B cell (primary cell): ENCODE measurements at regions not wholly inside any gene's neighbourhood (a gene's known extent, or its start where the extent isn't known, plus 50 kb on each side); places are given as distances from the start of the nearest gene placed in this dataset.

ENCODE experiments used
- ATAC-seq: fragments of 200-7000 bp; cut with Tn5 transposase; one replicate; pipeline ENCODE4 v1.10.0; 2021; ENCODE audit warnings: low read depth, mild to moderate bottlenecking, moderate number of reproducible peaks, moderate library complexity
- CTCF ChIA-PET: fragments of 350-600 bp; sonication (Branson Sonifier 250); formaldehyde crosslinking; loops from one replicate; lab custom pipeline; 2021; ENCODE audit warnings: antibody characterized with exemption, inconsistent platforms; lab: Charles Lee
- POLR2A ChIA-PET: fragments of 350-600 bp; sonication (Branson Sonifier 250); formaldehyde crosslinking; loops from one replicate; lab custom pipeline; 2021; ENCODE audit warnings: antibody characterized with exemption; lab: Charles Lee
- DNase-seq: peaks from one replicate; pipeline ENCODE4 v3.0.0; 2013
- H2AFZ ChIP-seq: 2 replicates; pipeline ENCODE4 v1.6.1; 2012; ENCODE audit warnings: mild to moderate bottlenecking, low read depth, low read length; ENCODE audit not compliant: insufficient read depth, poor library complexity, severe bottlenecking
- H3K27ac ChIP-seq, 2 donors: 1 replicate in 1 of 2; 2 replicates in 1 of 2; pipeline ENCODE4 v1.5.1; 2012 to 2013; ENCODE audit warnings: low read length in 2 of 2, mild to moderate bottlenecking in 2 of 2, moderate library complexity in 1 of 2
- H3K27me3 ChIP-seq, 4 experiments: fragments of 200-600 bp in 1 of 4; sonication (generic) in 1 of 4; replicated peaks in 1 of 4; 1 replicate in 2 of 4; 2 replicates in 2 of 4; pipeline versions ENCODE4 v1.6.1 to v1.7.0; 2013 to 2016; ENCODE audit warnings: low read length in 3 of 4, mild to moderate bottlenecking in 2 of 4, mixed read lengths in 1 of 4, moderate library complexity in 1 of 4; ENCODE audit not compliant: insufficient read depth in 4 of 4, control insufficient read depth in 3 of 4; ENCODE audit errors: control extremely low read depth in 1 of 4
- H3K36me3 ChIP-seq, 2 experiments: replicated peaks in 1 of 2; 1 replicate in 1 of 2; 2 replicates in 1 of 2; pipeline versions ENCODE4 v1.6.1 to v1.7.1; 2013; ENCODE audit warnings: low read length in 1 of 2; ENCODE audit not compliant: insufficient read depth in 2 of 2, control insufficient read depth in 1 of 2; ENCODE audit errors: control extremely low read depth in 1 of 2, extremely low read depth in 1 of 2
- H3K4me1 ChIP-seq, 2 donors: fragments of 200-600 bp in 1 of 2; sonication (generic) in 1 of 2; 1 replicate in 1 of 2; 2 replicates in 1 of 2; pipeline versions ENCODE4 v1.5.1 to v1.6.1; 2013 to 2017; ENCODE audit warnings: low read length in 2 of 2; ENCODE audit not compliant: control insufficient read depth in 2 of 2, insufficient read depth in 2 of 2
- H3K4me2 ChIP-seq: replicated peaks from 2 replicates; pipeline ENCODE3; 2012; ENCODE audit warnings: mild to moderate bottlenecking, low read depth, low read length; ENCODE audit not compliant: poor library complexity, severe bottlenecking
- H3K4me3 ChIP-seq, 5 experiments: fragments of 200-600 bp in 1 of 5; sonication (generic) in 1 of 5; 1 replicate in 3 of 5; 2 replicates in 2 of 5; pipeline versions ENCODE4 v1.5.1 to v1.7.0; 2011 to 2016; ENCODE audit warnings: low read length in 4 of 5, mild to moderate bottlenecking in 4 of 5, low read depth in 2 of 5, control low read depth in 1 of 5, moderate library complexity in 1 of 5; ENCODE audit not compliant: insufficient read depth in 1 of 5; ENCODE audit errors: control extremely low read depth in 1 of 5, extremely low read depth in 1 of 5
- H3K79me2 ChIP-seq: fragments of 200-600 bp; sonication (generic); one replicate; pipeline ENCODE4 v1.6.0; 2016; ENCODE audit warnings: low read length; ENCODE audit not compliant: control insufficient read depth, insufficient read depth
- H3K9ac ChIP-seq: fragments of 200-600 bp; sonication (generic); 2 replicates; pipeline ENCODE4 v1.6.1; 2017; ENCODE audit warnings: mild to moderate bottlenecking, low read length, moderate library complexity
- H3K9me3 ChIP-seq, 3 donors: one replicate each; pipeline versions ENCODE4 v1.6.1 to v1.7.1; 2013; ENCODE audit warnings: low read length in 2 of 3; ENCODE audit not compliant: control insufficient read depth in 2 of 3, insufficient read depth in 1 of 3; ENCODE audit errors: control extremely low read depth in 1 of 3
- H4K20me1 ChIP-seq: 2 replicates; pipeline ENCODE4 v1.6.0; 2012; ENCODE audit warnings: mild to moderate bottlenecking, low read length; ENCODE audit not compliant: insufficient read depth, control insufficient read depth, poor library complexity, severe bottlenecking
- H3K27ac Mint-ChIP-seq: one replicate; pipeline ENCODE4 v1.8.0; 2021; ENCODE audit warnings: mixed read lengths
- H3K27me3 Mint-ChIP-seq: one replicate; pipeline ENCODE4 v1.8.0; 2021; ENCODE audit warnings: mixed read lengths
- H3K4me1 Mint-ChIP-seq: one replicate; pipeline ENCODE4 v1.8.0; 2021; ENCODE audit warnings: mixed read lengths
- H3K4me3 Mint-ChIP-seq: one replicate; pipeline ENCODE4 v1.8.0; 2021; ENCODE audit warnings: mixed read lengths
- H3K9me3 Mint-ChIP-seq: one replicate; pipeline ENCODE4 v1.8.0; 2022; ENCODE audit warnings: mixed read lengths; ENCODE audit not compliant: insufficient read depth
- CTCF ChIP-seq: fragments of 200-600 bp; IDR thresholded peaks from one replicate; pipeline ENCODE4 v1.8.0; 2022; ENCODE audit warnings: antibody characterized with exemption, mild to moderate bottlenecking
- EZH2 ChIP-seq: IDR thresholded peaks from 2 replicates; pipeline ENCODE4 v1.6.1; 2012; ENCODE audit warnings: borderline replicate concordance, low read depth, mild to moderate bottlenecking, moderate library complexity, low read length; ENCODE audit not compliant: insufficient read depth, poor library complexity, severe bottlenecking
- WGBS: methylation state at CpG from one replicate; pipeline ENCODE4 v1.1.5; 2013; ENCODE audit warnings: missing lambda C conversion rate; ENCODE audit not compliant: insufficient coverage; 5-methylcytosine and 5-hydroxymethylcytosine counted together
- intact Hi-C: fragments of 100-400 bp; cut with micrococcal nuclease; formaldehyde crosslinking; loops from one replicate; pipeline ENCODE4 v1.10.0; 2022

DNA sequence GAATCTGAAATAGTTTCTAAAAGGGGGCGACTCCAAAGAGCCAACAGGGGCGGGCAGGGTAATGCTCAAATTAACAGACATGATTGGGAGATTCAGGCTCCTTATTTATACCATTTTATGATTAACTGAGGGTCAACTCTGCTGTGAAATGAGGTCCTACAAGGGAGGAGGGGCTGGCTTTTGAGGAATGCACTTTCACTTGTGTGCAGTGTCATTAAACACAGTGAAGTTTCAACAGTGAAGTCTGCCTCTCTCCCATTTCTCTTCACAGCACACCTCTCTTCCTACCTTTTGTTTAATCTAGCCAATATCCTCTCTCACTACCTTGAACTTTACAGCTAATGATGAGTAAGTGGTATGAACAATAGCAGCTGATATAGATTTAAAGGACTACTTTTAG is 557.3 kb upstream of the CITED2 start:
- CTCF ChIA-PET = no interaction called here
- no peaks in the 10 kb centered on the region for H3K27me3 ChIP-seq
- Mint-ChIP-seq H3K27me3 (peaks cover 5% of the 10 kb centered on the region), H3K4me3 (no peak overlapping the region), H3K9me3 (no peaks in the 10 kb centered on the region), H3K27ac (no peak overlapping the region), H3K4me1 (no peaks in the 10 kb centered on the region)
- intact Hi-C loops = no loop called here
- no peak for DNase-seq
- H3K9me3 ChIP-seq = no peaks in the 10 kb centered on the region
- H3K4me3 ChIP-seq = no peak overlapping the region
- POLR2A ChIA-PET = no interaction called here
- H3K36me3 ChIP-seq = no peaks in the 10 kb centered on the region
- no CpG with 5 or more reads among the region's 2 CpGs for WGBS
- H3K4me2 ChIP-seq = no peak overlapping the region
- H3K27ac ChIP-seq = no peak overlapping the region
- H4K20me1 ChIP-seq = no peaks in the 10 kb centered on the region
- no peak for ATAC-seq
- no peak overlapping the region for H3K9ac ChIP-seq
- no peak overlapping the region for H2AFZ ChIP-seq
- no peaks in the 10 kb centered on the region for H3K4me1 ChIP-seq
- no peak for TF ChIP-seq CTCF
- no peak for TF ChIP-seq EZH2
- no peaks in the 10 kb centered on the region for H3K79me2 ChIP-seq

DNA sequence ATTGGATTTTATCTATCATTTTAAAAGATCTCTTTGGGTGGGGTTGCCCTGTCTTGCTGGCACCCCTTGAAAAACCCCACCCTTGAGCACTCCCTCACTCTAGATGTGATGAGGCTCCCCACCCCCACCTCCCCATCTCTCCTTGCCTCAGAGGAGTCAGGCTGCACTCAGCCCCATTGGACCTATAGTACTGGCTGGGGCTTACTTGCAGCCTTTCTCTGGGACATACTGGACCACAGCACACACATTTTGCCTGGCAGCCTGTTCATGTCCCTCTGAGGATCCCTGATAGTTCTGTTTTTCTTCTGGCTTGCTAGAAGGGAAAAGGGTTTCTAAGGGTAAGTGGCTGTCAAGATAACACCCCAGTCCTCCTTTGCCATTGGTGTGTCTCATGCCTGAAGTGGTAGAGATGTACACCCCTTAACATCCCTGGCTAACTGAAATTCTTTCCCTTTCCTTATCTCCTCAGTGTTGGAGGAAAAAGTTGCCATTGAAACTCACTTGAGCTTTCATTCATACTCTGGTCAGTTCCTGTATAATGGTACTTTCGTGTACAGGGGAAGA is 553.4 kb upstream of the CITED2 start:
- no peak for TF ChIP-seq CTCF
- TF ChIP-seq EZH2 = no peak
- Mint-ChIP-seq H3K9me3 (no peaks in the 10 kb centered on the region), H3K4me1 (no peaks in the 10 kb centered on the region), H3K27ac (no peak overlapping the region), H3K27me3 (peaks cover 9% of the 10 kb centered on the region), H3K4me3 (no peak overlapping the region)
- no peaks in the 10 kb centered on the region for H3K36me3 ChIP-seq
- no peak overlapping the region for H3K9ac ChIP-seq
- ChIA-PET CTCF (interaction anchor here (1.0 kb wide), 1 partner anchor 558 kb away, joined by 3 read pairs; no protein-coding TSS in a partner anchor), POLR2A (no interaction called here)
- no peak for ATAC-seq
- no CpG with 5 or more reads among the region's 1 CpG for WGBS
- H2AFZ ChIP-seq = no peak overlapping the region
- no peaks in the 10 kb centered on the region for H3K79me2 ChIP-seq
- H3K9me3 ChIP-seq = no peaks in the 10 kb centered on the region
- H4K20me1 ChIP-seq = no peaks in the 10 kb centered on the region
- H3K4me2 ChIP-seq = no peak overlapping the region
- H3K27ac ChIP-seq = no peak overlapping the region
- no peak for DNase-seq
- intact Hi-C loops = loop anchor here (2.0 kb wide), 1 partner anchor 555 kb away; no protein-coding TSS in a partner anchor
- H3K4me1 ChIP-seq = no peaks in the 10 kb centered on the region
- no peaks in the 10 kb centered on the region for H3K27me3 ChIP-seq
- H3K4me3 ChIP-seq = no peak overlapping the region
